Fibroblast of skin of left quadriceps (primary cell): ENCODE measurements at regions not wholly inside any gene's neighbourhood (a gene's known extent, or its start where the extent isn't known, plus 50 kb on each side); places are given as distances from the start of the nearest gene placed in this dataset.

Experiments used
- DNase-seq, 2 experiments: peaks; one replicate each; pipeline ENCODE4 v3.0.0-alpha.2; 2013; ENCODE audit warnings: low read depth in 2 of 2

DNA sequence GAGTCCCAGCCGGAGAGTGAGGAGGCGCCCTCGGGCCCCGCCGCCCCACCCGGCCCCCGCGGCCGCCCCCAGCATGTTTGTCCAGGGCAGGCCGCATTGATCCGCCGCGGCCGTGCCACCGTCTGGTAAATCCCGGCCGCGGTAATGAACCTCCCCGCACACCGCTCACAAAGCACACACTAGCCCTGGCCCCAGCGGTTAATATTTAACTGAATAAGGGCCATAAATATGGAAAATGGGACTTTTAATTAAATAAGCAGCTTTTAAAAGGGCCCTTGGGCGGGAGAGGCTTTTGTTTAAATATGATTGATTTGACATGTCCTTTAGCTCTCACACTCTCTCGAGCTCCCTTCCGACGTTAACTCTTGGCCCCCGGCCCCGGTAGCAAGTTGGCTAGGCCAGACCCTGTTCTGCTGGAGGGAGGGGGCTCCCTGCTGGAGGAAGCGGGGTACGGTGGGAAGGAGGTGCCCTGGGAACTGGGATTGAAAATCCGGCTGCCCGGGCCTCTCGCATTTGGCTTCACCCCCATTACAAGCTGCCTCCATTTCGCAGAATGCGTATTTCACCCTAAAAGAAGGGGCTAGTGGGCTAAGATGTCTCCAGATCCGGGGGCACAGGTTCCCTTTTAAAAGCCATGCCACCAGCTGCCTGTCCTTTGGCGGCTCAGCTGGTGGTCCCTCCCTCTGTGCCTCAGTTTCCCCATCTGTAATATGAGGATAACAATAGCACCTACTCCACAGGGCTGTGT lies 199.8 kb downstream of the RBM19 start:
- DNase-seq, result no peak

DNA sequence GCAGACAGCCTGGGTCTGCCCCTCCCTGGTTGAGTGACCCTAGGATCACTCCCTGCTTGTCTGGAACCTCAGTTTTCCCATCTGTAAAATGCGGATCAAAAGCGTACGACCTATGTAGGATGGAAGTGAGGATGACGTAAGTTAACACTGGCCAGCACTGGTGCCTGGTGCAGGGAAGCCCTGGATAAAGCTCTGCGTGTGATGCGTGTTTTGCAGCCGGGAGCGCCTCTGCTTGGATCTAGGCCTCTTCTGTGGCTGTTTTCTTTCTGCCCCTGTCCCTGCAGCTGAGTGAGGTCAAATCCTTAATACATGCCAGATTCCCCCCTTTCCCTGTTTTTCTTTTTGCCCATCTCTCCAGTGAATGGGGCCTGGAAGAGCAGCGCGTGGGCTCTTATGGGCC lies 201.5 kb downstream of the RBM19 start:
- DNase-seq, result no peak

DNA sequence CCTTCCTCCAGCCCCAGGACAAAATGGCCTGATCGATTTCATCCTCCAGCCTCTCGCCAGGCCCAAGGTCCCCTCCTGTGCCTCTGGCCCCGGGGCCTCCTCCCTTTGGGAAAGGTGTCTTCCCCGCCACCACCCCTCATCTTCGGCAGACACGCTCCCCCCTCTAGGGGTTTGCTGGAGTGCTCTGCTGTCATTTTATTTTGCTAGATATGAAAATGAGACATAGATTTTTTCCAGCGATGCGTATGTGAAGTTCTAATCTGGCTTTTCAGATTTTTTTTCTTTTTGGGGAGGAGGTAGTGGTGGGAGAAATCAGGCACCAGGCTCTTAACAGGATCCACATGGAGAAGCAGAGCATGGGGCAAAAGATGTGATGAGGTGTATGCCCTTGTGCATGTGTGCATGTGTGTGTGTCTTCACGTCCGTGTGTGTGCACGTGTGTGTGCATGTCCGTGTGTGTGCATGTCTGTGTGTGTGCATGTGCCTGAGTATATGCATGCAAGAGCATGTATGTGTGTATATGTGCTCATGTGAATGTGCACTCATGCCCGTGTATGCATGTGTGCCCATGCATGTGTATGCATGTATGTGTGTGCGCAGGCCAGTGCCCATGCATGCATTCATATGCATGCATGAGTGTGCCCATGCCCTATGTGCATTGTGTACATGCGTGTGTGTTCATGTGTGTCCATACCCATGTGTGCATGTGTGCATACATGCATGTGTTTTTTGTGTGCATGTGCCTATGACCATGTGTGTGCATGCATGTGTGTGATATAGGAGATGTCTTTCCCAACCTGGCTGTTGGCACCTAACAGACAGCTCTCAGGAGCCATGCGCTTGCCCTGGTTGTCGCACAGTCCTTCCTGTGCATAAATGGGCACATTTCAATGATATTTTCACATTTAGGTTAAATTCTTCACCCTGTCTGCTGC lies 203.0 kb downstream of the RBM19 start:
- DNase-seq, result no peak

DNA sequence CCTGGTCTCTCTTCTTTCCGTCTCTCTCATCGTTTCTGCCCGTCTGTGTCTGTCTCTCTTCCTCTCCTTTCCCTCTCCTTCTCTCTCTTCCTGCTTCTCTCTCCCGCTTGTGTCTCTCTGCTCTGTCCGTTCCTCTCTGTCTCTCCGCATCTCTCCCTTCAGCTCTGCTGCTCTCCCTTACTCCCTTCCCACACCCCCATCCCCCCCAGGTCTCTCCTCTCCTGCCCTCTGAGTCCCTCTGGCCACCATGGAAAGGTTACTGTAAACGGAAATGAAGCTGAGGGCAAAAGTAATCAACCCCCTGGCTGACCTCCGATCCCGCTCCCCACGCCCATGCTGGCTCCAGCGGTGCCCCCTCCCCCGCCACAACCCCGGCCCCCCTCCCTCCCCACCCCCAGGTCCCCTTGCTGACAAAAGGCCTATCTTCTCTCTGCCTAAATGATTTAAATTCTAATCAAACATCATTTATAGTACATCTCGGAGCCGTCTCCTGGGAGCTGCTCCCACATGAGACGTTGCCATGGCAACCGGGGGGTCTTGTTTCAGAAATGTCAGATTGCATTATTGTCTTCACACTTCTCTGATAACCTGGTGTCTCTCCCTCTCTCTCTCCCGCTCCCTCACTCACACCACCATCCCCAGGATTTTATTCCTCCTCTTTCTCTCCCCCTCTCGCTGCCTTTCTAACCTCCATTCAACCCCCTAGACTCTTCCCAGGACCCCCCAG lies 203.8 kb downstream of the RBM19 start:
- no peak for DNase-seq

DNA sequence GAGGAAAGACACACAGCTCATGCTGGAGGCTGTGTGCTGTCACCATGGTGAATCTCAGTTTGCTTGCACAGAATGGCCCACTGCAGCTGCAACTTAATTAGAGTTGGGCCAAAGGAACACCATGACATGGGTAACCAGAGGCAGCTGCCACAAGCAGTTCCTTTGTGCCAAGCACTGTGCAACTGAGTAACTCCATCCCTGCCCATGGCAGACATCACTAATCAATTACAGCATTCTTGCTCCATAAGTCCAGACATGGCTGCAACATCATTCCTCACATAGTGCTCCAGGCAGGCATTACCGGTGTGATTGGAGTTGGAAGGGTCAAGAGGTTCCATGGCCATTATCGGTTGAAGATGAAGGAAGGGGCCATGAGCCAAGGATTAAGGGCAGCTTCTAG lies 207.0 kb downstream of the RBM19 start:
- DNase-seq, result no peak

DNA sequence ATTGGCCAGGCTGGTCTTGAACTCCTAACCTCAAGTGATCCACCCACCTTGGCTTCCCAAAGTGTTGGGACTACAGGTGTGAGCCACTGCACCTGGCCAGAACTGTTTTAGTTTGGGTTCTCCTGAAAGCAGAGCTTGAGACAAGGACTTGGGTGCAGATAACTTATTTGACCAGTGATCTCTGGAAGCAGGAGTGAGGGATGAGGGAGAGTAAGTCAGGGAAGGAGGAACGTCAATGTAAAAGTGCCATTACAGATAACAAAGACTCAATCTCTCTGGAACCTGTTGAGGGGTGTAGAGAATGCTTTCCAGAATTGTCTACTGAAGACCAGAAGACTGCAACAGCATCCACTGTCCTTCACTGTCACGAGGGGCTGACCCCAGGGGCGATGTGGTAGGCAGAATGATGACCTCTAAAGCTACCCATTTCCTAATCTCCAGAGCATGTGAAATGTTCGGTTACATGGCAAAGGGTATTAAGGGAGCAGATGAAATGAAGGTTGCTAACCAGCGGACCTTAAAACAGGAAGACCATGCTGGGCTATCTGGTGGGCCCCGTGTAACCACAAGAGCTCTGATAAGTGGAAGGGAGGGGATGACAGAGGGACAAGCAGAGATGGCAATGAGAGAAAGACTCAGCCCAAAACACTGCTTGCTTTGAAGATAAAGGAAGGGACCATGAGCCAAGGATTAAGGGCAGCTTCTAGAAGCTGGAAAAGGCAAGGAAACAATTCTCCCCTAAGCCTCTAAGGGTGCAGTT lies 207.8 kb downstream of the RBM19 start:
- no peak for DNase-seq

DNA sequence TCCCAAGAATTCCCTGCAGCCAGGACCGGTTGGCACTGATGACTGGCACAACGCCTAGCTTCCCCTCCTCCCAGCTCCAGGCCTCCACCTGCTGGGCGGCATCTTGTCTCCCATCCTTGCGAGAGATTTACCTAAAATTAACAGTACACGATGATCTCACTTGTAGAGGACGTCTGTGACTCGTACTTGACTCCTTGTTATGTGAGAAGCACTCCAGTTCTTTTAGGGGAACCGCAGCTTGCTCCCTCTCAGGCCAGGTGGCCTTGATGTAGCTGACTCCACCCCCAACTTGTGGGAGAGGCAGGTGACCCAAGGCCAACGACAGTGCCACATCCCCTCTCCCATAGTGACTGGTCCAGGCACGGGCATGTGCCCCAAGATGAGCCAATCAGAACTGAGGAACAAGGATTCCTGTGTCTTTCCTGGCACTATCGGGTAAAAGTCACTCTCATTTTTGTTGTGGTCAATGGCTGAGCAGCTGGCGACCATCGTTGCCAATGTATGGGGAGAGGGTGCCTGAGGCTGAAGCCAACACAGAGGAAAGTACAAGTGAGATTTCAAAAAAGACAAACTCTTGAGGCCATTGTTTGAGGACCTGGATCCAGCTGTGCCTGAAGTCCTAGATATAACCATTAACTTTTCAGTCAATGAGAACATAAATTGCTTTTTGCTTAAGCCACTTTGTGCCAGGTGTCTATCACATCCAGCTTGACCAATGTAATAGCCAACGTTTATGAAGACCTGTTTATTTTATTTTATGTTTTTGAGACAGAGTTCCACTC lies 208.7 kb downstream of the RBM19 start:
- no peak for DNase-seq

DNA sequence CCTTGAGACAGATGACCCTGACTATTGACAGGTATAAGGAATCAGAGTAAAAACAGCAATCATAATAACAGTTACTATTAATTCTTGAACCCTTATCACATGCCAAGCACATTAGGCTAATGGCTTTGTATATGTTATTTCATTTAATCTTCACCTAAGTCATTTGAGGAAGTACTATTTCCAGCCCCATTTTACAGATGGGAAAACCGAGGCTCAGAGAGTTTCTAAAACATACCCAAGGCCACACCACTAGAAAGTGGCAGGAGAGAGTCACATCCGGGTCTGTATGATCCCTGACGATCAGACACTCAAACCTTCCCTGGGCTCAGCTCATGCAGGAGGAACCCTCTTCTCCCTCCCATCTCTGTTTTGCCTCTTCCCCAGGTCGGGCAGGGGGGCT lies 209.5 kb downstream of the RBM19 start:
- DNase-seq, result no peak

DNA sequence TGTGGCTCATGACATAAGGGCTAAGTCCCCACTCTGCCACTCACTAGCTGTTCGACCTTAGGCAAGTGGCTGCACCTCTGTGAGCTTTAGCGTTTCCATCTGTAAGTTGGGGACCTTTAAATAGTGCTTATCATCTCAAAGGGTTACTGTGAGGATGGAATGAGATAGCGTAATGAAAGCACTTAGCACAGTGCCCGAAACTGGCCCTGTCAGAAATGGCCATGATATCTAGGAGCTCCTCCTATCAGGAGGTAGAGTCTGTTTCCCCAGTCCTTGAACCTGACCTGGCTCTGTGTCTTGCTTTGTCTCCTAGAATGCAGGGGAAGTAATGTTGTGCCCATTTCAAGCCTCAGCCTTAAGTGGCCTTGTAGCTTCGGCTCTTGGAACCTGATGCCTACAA lies 211.0 kb downstream of the RBM19 start:
- DNase-seq, result no peak

DNA sequence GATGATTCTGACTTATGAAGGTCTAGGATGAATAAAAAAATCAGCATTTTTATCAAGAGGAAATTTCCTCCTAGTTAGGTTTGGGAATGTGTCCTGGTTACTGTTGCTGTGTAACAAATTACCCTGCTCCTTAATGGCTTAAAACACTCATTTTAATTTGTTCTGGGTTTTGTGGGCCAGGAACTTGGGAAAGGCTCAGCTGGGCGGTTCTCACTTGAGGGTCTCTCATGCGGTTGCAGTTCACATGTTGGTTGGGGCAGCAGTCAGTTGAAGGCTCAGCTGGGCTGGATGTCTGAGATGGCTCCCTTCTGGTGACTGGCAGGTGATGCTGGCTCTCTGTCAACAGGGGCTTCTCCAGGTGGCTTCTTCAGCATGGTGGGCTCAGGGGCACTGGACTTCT lies 214.6 kb downstream of the RBM19 start:
- DNase-seq, result no peak

DNA sequence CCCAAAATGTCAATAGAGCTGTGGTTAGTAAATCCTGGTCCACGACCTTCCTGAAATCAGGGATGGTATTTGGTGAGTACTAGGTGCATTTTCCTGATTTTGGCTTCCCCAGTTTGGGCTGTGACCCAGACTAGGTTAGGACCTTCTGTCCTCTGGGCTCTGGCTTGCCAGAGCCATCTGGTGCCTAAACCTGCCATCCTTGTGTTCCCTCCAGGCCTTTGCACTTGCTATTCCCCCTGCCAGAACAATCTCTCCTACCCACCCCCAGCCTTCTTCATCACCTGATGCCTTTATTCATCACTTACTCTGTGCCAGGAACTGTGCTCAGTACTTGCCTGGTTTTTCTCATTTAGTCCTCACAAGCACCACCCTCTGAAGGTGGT lies 216.7 kb downstream of the RBM19 start:
- DNase-seq, result no peak

DNA sequence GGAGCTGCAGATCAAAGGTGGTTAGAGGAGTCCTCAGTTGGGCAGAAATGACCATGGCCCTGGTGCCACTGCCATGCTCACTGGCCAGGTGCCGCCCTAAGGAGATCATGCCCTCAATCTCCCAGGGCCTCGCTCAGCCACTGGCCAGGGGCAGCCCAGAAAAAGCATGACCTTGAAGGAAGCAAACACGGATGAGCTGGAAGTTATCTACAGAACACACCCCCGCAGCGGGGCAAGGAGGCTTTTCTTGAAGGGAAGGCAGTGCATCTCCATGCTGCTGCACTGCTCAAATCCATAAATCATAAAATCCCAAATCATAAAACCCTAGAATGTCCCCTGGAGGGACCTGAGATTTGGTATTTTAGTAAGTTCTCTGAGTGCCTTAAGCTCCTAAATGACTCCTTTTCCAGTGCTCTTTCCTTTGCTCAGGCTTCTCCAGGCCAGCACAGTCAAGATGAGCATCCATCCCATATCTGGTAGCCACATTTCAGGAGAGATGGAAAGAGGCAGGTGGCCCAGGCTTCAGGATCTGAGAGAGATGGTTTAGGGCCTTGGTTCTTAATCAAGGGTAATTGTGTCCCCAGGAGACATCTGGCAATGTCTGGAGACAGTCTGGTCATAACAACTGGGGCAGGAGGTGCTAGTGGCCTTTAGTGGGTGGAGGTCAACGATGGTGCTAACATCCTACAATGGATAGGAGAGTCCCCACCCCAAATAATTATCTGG lies 217.3 kb downstream of the RBM19 start:
- DNase-seq, result no peak

DNA sequence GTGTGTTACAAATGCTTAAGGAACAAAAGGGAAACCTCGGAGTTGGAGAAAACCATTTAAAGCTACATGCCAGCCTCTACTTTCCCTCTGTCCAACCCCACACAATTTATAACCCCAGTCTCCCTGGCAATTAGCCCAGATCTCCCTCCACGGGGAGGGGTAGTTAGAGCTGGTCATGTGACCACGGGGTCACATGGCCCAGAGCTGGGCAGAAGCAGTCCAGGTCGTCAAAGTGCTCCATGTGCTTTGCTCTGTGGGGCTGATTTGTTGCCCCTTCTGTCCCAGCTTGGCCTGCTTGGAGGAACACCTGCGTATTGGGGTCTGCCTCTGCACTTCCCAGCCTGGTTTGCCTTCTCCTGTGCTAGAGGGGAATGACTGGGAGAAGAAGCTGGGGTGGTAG lies 219.1 kb downstream of the RBM19 start:
- no peak for DNase-seq

DNA sequence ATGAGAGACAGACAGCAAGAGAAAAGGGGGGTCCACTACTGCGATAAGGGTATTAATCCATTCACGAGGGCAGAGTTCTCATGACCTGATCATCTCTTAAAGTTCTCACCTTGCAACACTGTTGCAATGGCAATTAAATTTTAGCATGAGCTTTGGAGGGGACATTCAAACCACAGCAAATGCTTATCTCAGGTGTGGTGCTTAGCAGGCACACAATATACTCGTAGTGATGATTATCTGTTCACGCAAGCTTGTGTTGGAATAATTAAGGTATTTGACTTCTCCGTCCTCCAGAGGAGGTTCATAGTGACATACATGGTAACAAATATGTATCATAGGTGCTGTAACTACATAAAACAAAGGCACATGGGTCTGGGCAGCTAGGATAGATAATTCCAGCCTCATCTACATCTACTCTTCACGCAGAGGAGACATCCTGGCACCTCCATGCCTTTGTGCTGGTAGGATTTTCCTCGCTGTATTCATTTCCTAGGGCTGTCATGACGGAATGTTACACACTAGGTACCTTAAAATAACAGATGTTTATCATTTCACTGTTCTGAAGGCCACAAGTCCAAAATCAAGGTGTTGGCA lies 221.2 kb downstream of the RBM19 start:
- DNase-seq, result no peak

DNA sequence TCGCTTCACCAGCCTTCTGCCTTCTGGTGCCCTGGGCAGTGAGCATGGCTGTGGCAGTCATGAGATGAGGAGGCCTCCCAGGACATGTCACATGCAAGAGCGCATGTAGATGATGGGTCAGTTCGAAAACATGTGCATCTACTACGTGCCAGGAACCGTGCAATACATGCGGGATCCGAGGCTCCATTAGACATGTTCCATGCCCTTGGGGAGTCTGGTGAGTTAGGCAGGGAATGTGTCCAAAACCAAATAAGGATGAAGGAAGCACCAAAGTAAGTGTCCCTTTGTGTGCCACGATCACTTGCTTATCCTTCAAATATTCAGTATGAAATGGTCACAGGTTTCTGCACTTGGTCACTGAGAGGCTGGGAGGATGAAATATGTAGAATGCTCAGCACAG lies 223.3 kb downstream of the RBM19 start:
- no peak for DNase-seq

DNA sequence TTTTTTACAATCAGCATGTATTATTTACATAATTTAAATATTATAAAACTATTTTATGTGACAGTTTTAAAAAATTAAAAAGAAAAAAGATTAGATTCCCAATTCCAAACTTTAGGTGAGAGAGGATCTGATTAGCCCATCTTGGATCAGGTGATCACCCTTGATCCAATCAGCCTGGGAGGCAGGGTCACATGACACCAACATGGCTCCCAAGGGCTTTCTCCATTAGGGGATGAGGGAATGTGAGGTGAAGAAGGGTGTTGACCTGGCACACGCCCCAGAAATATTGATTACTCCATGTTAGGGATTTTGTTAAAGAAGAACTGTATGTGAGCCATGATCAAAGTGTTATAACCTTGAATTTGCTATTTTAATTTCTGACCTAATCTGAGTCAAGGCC lies 225.4 kb downstream of the RBM19 start:
- DNase-seq, result no peak

DNA sequence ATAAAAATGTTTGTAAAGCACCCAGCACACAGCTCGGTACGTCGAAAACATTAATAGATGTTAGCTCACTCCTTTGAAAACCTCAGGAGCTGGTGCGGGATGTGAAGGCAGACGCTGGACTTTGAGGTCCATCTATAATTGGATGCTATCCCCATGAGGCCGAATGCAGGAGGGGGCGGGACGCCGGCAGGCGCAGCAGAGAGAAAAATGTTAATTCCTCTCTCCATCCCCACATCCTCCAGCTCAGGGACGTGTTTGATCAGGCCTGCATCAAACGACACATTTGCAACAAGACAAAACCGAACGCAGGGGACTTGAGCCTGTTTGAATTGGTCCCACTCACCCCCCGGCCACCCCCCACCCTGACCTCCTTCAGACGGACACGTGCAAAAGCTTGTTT lies 231.0 kb downstream of the RBM19 start:
- DNase-seq, result no peak

DNA sequence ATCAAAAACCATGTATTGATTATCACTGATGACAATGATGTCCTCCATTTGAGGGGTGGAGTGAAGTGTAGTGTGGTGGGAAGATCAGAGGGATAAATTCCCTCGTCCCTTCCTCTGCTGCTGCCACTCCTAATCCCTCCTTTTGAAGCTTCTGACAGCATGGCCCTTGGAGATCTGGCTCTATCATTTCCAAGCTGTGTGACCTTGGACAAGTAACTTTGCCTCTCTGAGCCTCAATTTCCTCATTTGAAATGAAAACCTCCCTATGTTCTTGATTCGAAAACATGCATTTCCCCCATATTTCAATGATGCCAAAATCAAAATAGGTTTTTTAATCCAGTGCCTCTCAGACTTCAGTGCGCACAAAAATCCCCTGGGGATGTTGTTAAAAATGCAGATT lies 231.6 kb downstream of the RBM19 start:
- DNase-seq, result no peak

DNA sequence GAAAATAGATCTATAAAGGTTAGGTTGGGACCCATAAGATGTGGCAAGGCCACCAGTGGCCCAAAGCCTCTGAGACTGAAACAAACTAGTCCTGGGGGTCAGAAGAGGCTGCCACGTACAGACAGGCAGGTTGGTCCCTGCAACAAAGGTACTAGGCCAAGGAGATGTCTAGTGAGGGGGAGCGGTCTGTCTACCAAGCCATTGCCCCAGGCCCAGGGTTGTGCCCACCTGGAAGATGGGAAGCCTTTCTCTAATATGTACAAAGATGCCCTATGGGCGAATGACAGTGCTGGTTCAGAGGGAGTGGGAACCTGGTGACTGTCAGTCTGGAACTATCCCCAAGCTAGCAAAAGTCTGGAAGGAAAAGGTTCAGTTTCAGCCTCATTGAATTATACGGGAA lies 233.2 kb downstream of the RBM19 start:
- DNase-seq, result no peak

DNA sequence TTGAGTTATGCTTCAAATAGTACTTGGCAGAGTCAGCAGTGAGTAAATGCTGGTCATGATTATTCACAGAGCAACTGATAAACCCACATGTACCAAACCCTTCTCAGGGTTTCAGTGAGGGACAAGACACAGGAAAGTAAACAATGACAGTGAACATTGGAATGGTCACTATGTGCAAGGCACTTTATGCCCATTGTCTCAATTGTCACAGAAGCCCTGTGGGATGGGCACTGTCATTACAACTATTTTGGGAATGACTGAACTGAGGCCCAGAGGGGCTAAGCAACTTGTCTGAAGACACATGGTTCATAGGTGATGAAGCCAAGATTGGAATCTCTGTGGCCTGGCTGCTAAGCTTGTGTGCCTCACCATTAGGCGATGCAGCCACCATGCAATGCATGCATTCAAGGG lies 238.5 kb downstream of the RBM19 start:
- DNase-seq, result peak in 1 of 2 experiments; percentile 3
